H1 (cell line): ENCODE measurements at regions not wholly inside any gene's neighbourhood (a gene's known extent, or its start where the extent isn't known, plus 50 kb on each side); places are given as distances from the start of the nearest gene placed in this dataset.

Source experiments
- CTCF ChIA-PET: fragments of 300-600 bp; sonication (Branson Sonifier 250); formaldehyde crosslinking; loops from one replicate; lab custom pipeline; 2021; ENCODE audit not compliant: partially characterized antibody; lab: Charles Lee
- POLR2A ChIA-PET: fragments of 300-600 bp; sonication (Branson Sonifier 250); formaldehyde crosslinking; loops from one replicate; lab custom pipeline; 2021; ENCODE audit warnings: inconsistent platforms; ENCODE audit not compliant: partially characterized antibody; lab: Charles Lee
- DNase-seq, 2 experiments: peaks; one replicate each; pipeline versions ENCODE4 v3.0.0 to v3.0.0-alpha.2; 2010 to 2022; ENCODE audit warnings: low spot score in 2 of 2, low read depth in 1 of 2, mixed read lengths in 1 of 2
- FAIRE-seq: peaks from 2 replicates; lab custom pipeline; 2011; peaks lifted over from hg19 to GRCh38; lab: Jason Lieb, UNC
- H2AFZ ChIP-seq: 2 replicates; pipeline ENCODE4 v1.8.1; 2012; ENCODE audit warnings: low read length, inconsistent platforms
- H2AK5ac ChIP-seq: 2 replicates; pipeline ENCODE4 v1.6.1; 2013; ENCODE audit warnings: low read depth, low read length
- H2BK120ac ChIP-seq: replicated peaks from 2 replicates; pipeline ENCODE3; 2013; ENCODE audit warnings: low read depth, low read length, inconsistent platforms
- H2BK12ac ChIP-seq: 2 replicates; pipeline ENCODE4 v1.6.1; 2013; ENCODE audit warnings: low read depth, low read length
- H2BK15ac ChIP-seq: 2 replicates; pipeline ENCODE4 v1.6.1; 2013; ENCODE audit warnings: low read length
- H2BK20ac ChIP-seq: 2 replicates; pipeline ENCODE4 v1.6.1; 2013; ENCODE audit warnings: low read length
- H2BK5ac ChIP-seq: 2 replicates; pipeline ENCODE4 v1.6.1; 2013; ENCODE audit warnings: low read depth, low read length
- H3K14ac ChIP-seq: 2 replicates; pipeline ENCODE4 v1.6.1; 2013; ENCODE audit warnings: inconsistent platforms; ENCODE audit not compliant: insufficient read length
- H3K18ac ChIP-seq: 2 replicates; pipeline ENCODE4 v1.6.1; 2013; ENCODE audit warnings: low read length; ENCODE audit errors: extremely low read depth
- H3K23ac ChIP-seq: 2 replicates; pipeline ENCODE4 v1.6.1; 2013; ENCODE audit warnings: inconsistent platforms; ENCODE audit not compliant: insufficient read length
- H3K23me2 ChIP-seq: 2 replicates; pipeline ENCODE4 v1.6.1; 2013; ENCODE audit warnings: low read depth, low read length
- H3K27ac ChIP-seq: 2 replicates; pipeline ENCODE4 v1.6.1; 2011; ENCODE audit warnings: low read depth, low read length, inconsistent platforms
- H3K27me3 ChIP-seq, 4 experiments: replicated peaks in 1 of 4; 1 replicate in 1 of 4; 2 replicates in 3 of 4; pipeline versions ENCODE4 v1.6.1 to v1.8.1; 2011 to 2013; ENCODE audit warnings: low read length in 3 of 4, mild to moderate bottlenecking in 3 of 4, inconsistent platforms in 2 of 4, mixed read lengths in 2 of 4, moderate library complexity in 1 of 4; ENCODE audit not compliant: control insufficient read depth in 3 of 4, insufficient read depth in 3 of 4; ENCODE audit errors: extremely low read depth in 1 of 4
- H3K36me3 ChIP-seq, 4 experiments: 2 replicates each; pipeline versions ENCODE4 v1.6.1 to v1.8.1; 2011 to 2013; ENCODE audit warnings: mild to moderate bottlenecking in 4 of 4, low read length in 3 of 4, moderate library complexity in 2 of 4, control low read depth in 1 of 4, inconsistent platforms in 1 of 4; ENCODE audit not compliant: insufficient read depth in 4 of 4, control insufficient read depth in 2 of 4
- H3K4ac ChIP-seq: replicated peaks from 2 replicates; pipeline ENCODE3; 2013; ENCODE audit warnings: low read length, low read depth, mixed read lengths, inconsistent platforms; ENCODE audit not compliant: insufficient read length
- H3K4me1 ChIP-seq, 4 experiments: replicated peaks in 1 of 4; 1 replicate in 1 of 4; 2 replicates in 3 of 4; pipeline versions ENCODE4 v1.6.1 to v1.8.1; 2011 to 2013; ENCODE audit warnings: low read length in 3 of 4, inconsistent platforms in 2 of 4, mixed read lengths in 1 of 4; ENCODE audit not compliant: insufficient read depth in 4 of 4, control insufficient read depth in 3 of 4
- H3K4me2 ChIP-seq, 2 experiments: 2 replicates each; pipeline versions ENCODE4 v1.6.1 to v1.8.1; 2011 to 2013; ENCODE audit warnings: low read depth in 2 of 2, low read length in 2 of 2, control low read depth in 1 of 2, inconsistent platforms in 1 of 2, mild to moderate bottlenecking in 1 of 2; ENCODE audit not compliant: insufficient read depth in 1 of 2
- H3K4me3 ChIP-seq, 4 experiments: fragments of 200-600, 300-600 bp in 1 of 4; sonication (generic), shearing (Covaris generic), sonication (Bioruptor Twin) in 1 of 4; 2 replicates each; pipeline versions ENCODE4 v1.5.1 to v1.8.1; 2011 to 2016; ENCODE audit warnings: low read length in 4 of 4, low read depth in 3 of 4, control low read depth in 2 of 4, inconsistent platforms in 2 of 4, mild to moderate bottlenecking in 2 of 4, mixed read lengths in 1 of 4, moderate library complexity in 1 of 4; ENCODE audit not compliant: insufficient read depth in 2 of 4; ENCODE audit errors: extremely low read depth in 1 of 4
- H3K56ac ChIP-seq: replicated peaks from 2 replicates; pipeline ENCODE3; 2013; ENCODE audit warnings: low read depth, mild to moderate bottlenecking, mixed read lengths, low read length, inconsistent platforms; ENCODE audit not compliant: insufficient read length
- H3K79me1 ChIP-seq: 2 replicates; pipeline ENCODE4 v1.6.1; 2013; ENCODE audit warnings: low read depth, low read length, control low read depth
- H3K79me2 ChIP-seq, 2 experiments: 2 replicates each; pipeline versions ENCODE4 v1.6.1 to v1.8.1; 2012 to 2013; ENCODE audit warnings: low read length in 2 of 2, mild to moderate bottlenecking in 2 of 2, inconsistent platforms in 1 of 2; ENCODE audit not compliant: insufficient read depth in 2 of 2, control insufficient read depth in 1 of 2
- H3K9ac ChIP-seq, 4 experiments: replicated peaks in 1 of 4; 1 replicate in 1 of 4; 2 replicates in 3 of 4; pipeline versions ENCODE4 v1.6.1 to v1.8.1; 2011 to 2013; ENCODE audit warnings: low read depth in 3 of 4, low read length in 3 of 4, control low read depth in 2 of 4, mild to moderate bottlenecking in 2 of 4, moderate library complexity in 2 of 4, inconsistent platforms in 1 of 4; ENCODE audit errors: extremely low read depth in 1 of 4
- H3K9me3 ChIP-seq, 2 experiments: 2 replicates each; pipeline versions ENCODE4 v1.6.1 to v1.8.1; 2012 to 2013; ENCODE audit warnings: mild to moderate bottlenecking in 2 of 2, moderate library complexity in 2 of 2, control low read depth in 1 of 2, inconsistent platforms in 1 of 2, low read depth in 1 of 2, low read length in 1 of 2, mixed read lengths in 1 of 2; ENCODE audit not compliant: insufficient read depth in 2 of 2
- H4K20me1 ChIP-seq, 2 experiments: replicated peaks in 1 of 2; 2 replicates each; pipeline versions ENCODE3 to v1.8.1; 2011 to 2013; ENCODE audit warnings: inconsistent platforms in 2 of 2, low read length in 2 of 2, mild to moderate bottlenecking in 1 of 2; ENCODE audit not compliant: insufficient read depth in 2 of 2, control insufficient read depth in 1 of 2
- H4K5ac ChIP-seq: 2 replicates; pipeline ENCODE4 v1.6.1; 2013; ENCODE audit warnings: low read length, low read depth, mixed read lengths, inconsistent platforms; ENCODE audit not compliant: insufficient read length
- H4K8ac ChIP-seq: 2 replicates; pipeline ENCODE4 v1.8.0; 2013; ENCODE audit warnings: mild to moderate bottlenecking, moderate library complexity, low read length, inconsistent platforms; ENCODE audit not compliant: insufficient read depth; ENCODE audit errors: extremely low read depth
- H4K91ac ChIP-seq: replicated peaks from 2 replicates; pipeline ENCODE3; 2013; ENCODE audit warnings: low read length, mixed read lengths, inconsistent platforms; ENCODE audit not compliant: insufficient read length
- CBX5 ChIP-seq: fragments of 300-800, 300-1000 bp; sonication (generic); IDR thresholded peaks from 2 replicates; pipeline ENCODE4 v1.7.1; 2016; ENCODE audit warnings: antibody characterized with exemption, low read length, low read depth
- EGR1 ChIP-seq: IDR thresholded peaks from 2 replicates; pipeline ENCODE4 v1.6.1; 2011; ENCODE audit warnings: low read depth, low read length, borderline replicate concordance
- EP300 ChIP-seq, 2 experiments: IDR thresholded peaks; 1 replicate in 1 of 2; 2 replicates in 1 of 2; pipeline ENCODE4 v1.6.1; 2011 to 2012; ENCODE audit warnings: low read depth in 2 of 2, low read length in 2 of 2, mild to moderate bottlenecking in 2 of 2, borderline replicate concordance in 1 of 2, inconsistent platforms in 1 of 2, moderate library complexity in 1 of 2
- HDAC2 ChIP-seq, 2 experiments: fragments of 300-600 bp in 1 of 2; sonication (generic) in 1 of 2; IDR thresholded peaks; 2 replicates each; pipeline ENCODE4 v1.6.1; 2011 to 2012; ENCODE audit warnings: low read depth in 2 of 2, low read length in 2 of 2, mild to moderate bottlenecking in 2 of 2, moderate library complexity in 2 of 2, borderline replicate concordance in 1 of 2, inconsistent platforms in 1 of 2
- MAFK ChIP-seq: IDR thresholded peaks from 2 replicates; pipeline ENCODE4 v1.6.1; 2012; ENCODE audit warnings: low read depth, mild to moderate bottlenecking, improper control_type of control experiment, low read length
- POLR2A ChIP-seq, 2 experiments: IDR thresholded peaks; 1 replicate in 1 of 2; 2 replicates in 1 of 2; pipeline ENCODE4 v1.6.1; 2011; ENCODE audit warnings: low read depth in 2 of 2, low read length in 2 of 2, mild to moderate bottlenecking in 2 of 2; ENCODE audit errors: control extremely low read depth in 1 of 2
- RXRA ChIP-seq: IDR thresholded peaks from 2 replicates; pipeline ENCODE4 v1.6.1; 2011; ENCODE audit warnings: low read depth, mild to moderate bottlenecking, low read length, moderate library complexity; ENCODE audit not compliant: insufficient read depth
- SIX5 ChIP-seq: IDR thresholded peaks from 2 replicates; pipeline ENCODE4 v1.6.1; 2011; ENCODE audit warnings: mild to moderate bottlenecking, low read depth, low read length
- SP4 ChIP-seq: IDR thresholded peaks from 2 replicates; pipeline ENCODE4 v1.6.1; 2012; ENCODE audit warnings: low read length, inconsistent platforms
- SRF ChIP-seq: IDR thresholded peaks from 2 replicates; pipeline ENCODE4 v1.6.1; 2011; ENCODE audit warnings: mild to moderate bottlenecking, low read depth, low read length, moderate library complexity
- TCF12 ChIP-seq: IDR thresholded peaks from 2 replicates; pipeline ENCODE4 v1.6.1; 2011; ENCODE audit warnings: low read depth, mild to moderate bottlenecking, low read length
- TEAD4 ChIP-seq: IDR thresholded peaks from 2 replicates; pipeline ENCODE4 v1.6.1; 2012; ENCODE audit warnings: low read depth, low read length, inconsistent platforms, mixed read lengths
- WGBS, 2 experiments: shearing (Covaris generic) in 1 of 2; methylation state at CpG; one replicate each; pipeline versions ENCODE4 v1.1.6 to v1.1.7; 2013 to 2015; ENCODE audit warnings: low lambda C conversion rate in 2 of 2, mixed read lengths in 2 of 2, inconsistent platforms in 1 of 2, low coverage in 1 of 2, missing lambda C conversion rate in 1 of 2; ENCODE audit not compliant: insufficient replicate concordance in 2 of 2, insufficient coverage in 1 of 2, insufficient read length in 1 of 2; ENCODE audit errors: extremely low coverage in 1 of 2, missing lambda C conversion rate in 1 of 2; 5-methylcytosine and 5-hydroxymethylcytosine counted together

DNA sequence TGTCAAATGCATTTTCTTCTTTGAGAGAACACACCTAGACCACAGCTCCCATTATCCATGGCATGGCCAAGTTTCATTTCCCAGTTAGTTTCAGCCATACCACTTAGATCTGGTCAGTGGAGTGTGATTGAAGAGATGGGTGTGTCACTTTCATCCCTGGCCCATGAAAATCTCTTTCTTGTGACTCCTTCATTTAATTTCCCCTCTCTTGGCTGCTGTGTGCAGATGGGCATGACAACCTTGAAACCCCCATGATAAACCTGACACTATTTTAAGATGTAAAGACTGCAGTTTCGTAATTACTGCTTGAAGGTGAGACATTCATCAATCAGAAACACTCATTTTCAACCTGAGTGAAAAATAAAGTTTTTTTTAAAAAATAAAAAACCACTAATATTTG, 284.9 kb downstream of the IL15 start:
- H3K79me2 ChIP-seq: no peaks in the 10 kb centered on the region
- TF ChIP-seq POLR2A (IDR thresholded peaks at IDR 0.05; ENCODE audit: control extremely low read depth in 1 of 2, low read depth in 2 of 2, low read length in 2 of 2) (no peak), RXRA (no peak), CBX5 (no peak), HDAC2 (IDR thresholded peaks at IDR 0.05; ENCODE audit: borderline replicate concordance in 1 of 2, low read depth in 2 of 2, low read length in 2 of 2) (no peak), SRF (no peak), EP300 (IDR thresholded peaks at IDR 0.05; ENCODE audit: borderline replicate concordance in 1 of 2, low read depth in 2 of 2, low read length in 2 of 2) (no peak), EGR1 (no peak), MAFK (no peak), SIX5 (no peak), TCF12 (no peak), SP4 (no peak), TEAD4 (no peak)
- TF ChIP-seq, all 59 proteins: peak for 0
- Histone ChIP-seq H2BK15ac (no peak overlapping the region), H3K36me3 (no peaks in the 10 kb centered on the region), H3K27ac (no peak overlapping the region), H3K4me1 (no peaks in the 10 kb centered on the region), H3K4ac (no peak overlapping the region), H4K20me1 (no peaks in the 10 kb centered on the region), H3K4me3 (no peak overlapping the region), H2BK120ac (no peak overlapping the region), H3K9me3 (no peaks in the 10 kb centered on the region), H3K4me2 (no peak overlapping the region), H3K27me3 (no peaks in the 10 kb centered on the region), H2AK5ac (no peak overlapping the region), H4K5ac (no peak overlapping the region), H2BK12ac (no peak overlapping the region), H3K23ac (no peak overlapping the region), H3K9ac (no peak overlapping the region), H2AFZ (no peak overlapping the region), H3K18ac (no peak overlapping the region), H4K8ac (no peak overlapping the region), H2BK20ac (no peak overlapping the region), H3K56ac (no peak overlapping the region), H3K79me1 (no peaks in the 10 kb centered on the region), H3K23me2 (no peaks in the 10 kb centered on the region), H3K14ac (no peak overlapping the region), H2BK5ac (no peak overlapping the region), H4K91ac (no peak overlapping the region)
- ChIA-PET CTCF (interaction anchor here (1.2 kb wide), 1 partner anchor 38 kb away, joined by 3 read pairs; no protein-coding TSS in a partner anchor), POLR2A (no interaction called here)
- WGBS, 2 experiments: 95% methylated on average over 1 of the region's 1 CpG; no CpG with 5 or more reads in 1 of the 2 experiments
- FAIRE-seq (no peak), DNase-seq (no peak)
